Activated CD8-positive, alpha-beta memory T cell treated with anti-CD3 and anti-CD28 coated beads for 48 hours (primary cell): ENCODE measurements at regions not wholly inside any gene's neighbourhood (a gene's known extent, or its start where the extent isn't known, plus 50 kb on each side); places are given as distances from the start of the nearest gene placed in this dataset.

Experiments used
- DNase-seq, 3 experiments: peaks; one replicate each; pipeline ENCODE4 v3.0.0-alpha.2; 2020; ENCODE audit warnings: low read depth in 2 of 3, low spot score in 2 of 3

DNA sequence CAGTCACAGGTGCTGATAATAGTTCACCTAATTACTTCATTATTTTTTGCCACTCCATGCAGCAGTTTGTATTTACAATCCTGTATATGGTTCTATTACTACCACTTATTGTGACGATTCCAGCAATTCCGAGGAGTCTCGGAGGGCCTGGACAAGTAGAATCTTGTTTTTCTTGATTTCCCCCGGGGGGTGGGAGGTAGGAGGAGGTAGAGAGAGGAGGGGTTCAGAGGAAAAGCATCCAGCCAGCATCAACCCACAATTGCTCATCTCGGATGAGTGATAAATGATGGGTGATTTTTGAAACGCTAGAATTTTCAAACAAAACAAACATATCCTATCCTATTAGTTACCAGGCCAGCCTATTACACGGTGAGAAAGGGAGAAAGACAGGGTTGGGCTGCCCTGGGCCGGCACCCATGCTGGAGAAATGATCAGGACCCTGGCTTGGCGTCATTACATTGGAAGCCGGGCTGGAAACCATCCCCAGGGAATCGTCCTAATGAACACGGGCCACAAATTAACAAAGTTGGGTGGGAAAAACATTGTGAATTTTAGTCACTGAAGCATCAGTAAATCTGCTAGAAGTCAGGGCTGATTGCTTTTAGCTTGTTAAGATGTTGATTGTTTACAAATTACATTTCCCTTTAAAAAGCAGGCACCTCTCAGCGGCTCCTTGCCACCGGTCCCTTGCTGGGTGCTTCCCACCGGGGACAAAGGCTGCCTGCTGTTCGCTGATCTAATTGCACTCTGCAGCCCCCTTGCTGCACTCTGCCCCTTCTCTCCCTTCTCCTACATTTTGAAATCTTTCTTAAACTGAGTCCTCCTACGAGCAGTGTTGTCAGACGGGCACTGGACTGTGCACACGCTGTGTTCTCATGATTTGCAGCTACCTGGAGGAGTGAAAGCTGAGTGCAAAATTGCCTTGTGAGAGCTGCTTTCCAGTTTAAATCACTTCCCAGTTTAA is 95.5 kb downstream of the FAM204A start:
- no peak for DNase-seq

DNA sequence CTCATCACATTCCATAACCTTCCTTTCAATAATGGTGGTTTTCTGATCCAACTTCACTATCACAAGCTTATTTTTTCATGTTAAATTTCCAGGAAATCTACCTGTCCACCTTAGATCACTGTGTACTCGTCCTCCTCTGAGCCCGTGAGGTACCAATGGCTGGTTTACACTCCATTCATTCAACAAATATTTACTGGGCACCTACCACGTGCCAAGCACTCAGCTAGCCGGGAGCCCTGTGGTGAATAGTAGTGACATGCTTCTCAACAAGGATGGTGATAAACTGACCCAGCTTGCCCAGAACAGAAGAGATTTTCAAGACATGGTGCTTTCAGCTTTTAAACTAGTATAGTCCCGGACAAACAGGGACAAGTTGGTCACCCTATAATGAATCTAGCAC is 98.2 kb downstream of the FAM204A start:
- DNase-seq, result no peak

DNA sequence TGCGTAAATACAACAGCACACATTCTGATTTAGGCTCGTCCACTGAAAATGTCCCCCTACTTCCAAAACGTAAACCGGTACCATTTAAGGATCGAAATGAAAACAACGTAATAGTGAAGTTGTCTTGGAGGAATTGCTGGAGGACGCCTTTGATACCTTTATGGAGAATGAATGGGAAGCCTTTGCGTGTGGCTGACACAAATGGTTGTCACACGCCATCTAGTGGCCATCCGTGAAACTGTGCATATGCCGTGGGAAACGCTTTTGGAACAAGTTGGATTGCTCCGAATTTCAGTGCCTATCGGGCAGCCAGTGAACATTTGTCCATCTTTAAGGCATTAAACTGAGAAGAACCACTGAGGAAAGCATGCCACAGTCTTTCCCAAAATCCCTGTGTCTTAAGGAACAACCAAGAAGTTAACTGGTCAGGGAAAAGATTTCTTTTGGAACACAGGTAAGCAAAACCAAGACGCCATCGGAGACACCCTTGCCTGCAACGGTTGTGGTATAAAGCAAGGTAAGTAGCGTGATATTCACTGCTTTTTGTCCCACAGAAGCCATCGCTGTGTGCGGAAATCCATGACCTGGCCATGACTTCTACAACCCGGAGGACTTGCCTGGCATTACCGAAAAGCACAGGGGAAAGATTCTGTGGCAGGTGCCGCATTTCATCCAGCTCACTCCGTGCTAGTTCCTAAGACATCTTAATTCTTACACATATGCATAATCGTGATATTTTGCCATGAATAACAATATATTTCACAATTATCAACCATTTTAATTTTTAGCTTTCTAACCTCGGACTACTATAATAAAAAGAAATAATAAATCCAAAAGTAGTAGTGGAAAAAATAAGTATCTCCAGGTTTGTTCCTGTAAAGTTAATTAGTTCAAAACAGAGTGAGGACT is 100.6 kb downstream of the FAM204A start:
- peak; percentile 30 to 53 (median 45) for DNase-seq

DNA sequence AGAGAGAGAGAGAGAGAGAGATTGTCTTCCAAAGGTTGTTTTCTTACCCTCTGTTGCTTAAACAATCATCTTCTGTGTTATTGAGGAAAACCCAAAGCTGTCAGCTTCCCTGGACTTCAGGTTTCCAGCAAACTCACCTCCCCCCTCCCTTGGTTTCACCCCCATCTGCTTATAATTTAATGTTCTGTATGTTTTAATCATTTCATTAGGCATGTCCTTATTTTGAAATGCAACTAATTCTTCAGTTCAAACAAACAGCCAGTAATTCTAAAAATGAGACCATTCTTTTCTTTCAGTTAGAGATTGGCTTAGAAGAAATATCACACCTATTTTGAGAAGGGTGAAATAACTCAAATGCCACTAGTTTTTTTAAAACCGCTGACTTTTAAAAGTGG is 102.9 kb downstream of the FAM204A start:
- DNase-seq, result no peak

DNA sequence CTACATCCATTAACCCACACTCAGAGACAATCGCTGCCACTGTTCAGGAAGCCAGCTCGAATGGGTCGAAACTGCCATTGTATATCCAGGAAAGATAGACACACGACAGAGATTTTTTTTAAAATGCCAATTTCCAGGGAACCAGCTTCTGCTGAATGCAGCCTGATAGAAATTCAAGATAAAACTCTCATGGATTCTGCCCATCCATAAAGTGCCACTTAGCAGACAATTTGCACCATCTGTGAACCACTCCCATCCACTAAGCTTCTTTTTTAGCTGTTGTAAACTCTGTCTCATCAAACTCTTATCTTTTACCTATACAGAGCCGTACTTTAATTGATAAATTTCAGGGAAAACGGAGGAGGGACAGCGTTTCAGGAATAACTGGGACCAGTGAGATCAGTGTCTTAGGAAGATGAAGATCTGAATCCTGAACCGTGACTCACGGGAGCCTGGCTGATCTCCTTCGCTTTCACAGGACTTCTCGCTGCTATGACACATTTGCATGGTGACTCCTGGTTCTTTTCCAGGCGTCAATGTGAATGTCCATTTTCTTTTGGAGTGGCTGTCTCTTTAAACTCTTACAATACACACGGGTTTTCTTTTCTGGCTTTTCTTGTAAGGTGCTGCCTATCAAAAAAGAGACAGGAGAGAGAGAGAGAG is 103.4 kb downstream of the FAM204A start:
- DNase-seq, result no peak

DNA sequence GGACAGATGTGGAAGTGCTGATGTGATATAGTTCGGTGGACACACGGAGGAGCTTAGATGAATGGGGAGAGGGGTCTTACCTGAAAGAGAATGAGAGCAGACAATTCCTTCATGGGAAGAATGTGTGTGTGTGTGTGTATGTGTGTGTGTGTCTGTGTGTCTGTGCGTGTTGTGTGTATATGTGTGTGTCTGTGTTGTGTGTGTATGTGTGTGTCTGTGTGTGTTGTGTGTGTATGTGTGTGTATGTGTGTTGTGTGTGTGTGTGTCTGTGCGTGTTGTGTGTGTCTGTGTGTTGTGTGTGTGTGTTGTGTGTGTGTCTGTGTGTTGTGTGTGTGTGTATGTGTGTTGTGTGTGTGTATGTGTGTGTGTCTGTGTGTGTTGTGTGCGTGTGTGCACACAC is 104.2 kb downstream of the FAM204A start:
- no peak for DNase-seq

DNA sequence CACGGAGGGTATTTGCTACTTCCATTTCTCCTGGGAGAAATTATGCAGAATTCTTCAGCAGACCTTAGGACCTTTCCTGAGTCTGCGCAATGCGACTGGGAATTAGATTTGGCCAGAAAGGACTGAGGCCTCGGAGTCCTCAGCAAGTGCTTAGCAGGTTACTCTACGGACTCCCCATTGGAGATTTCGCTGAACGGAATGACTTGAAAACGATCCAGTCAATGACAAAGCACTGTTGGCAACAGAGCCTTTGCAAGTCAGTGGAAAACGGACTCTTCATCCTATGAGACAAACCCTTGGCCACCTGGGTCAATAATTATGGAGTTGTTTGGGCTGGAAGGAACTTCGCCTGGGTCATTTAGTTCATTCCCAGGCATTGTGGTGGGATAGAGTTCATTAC is 107.4 kb downstream of the FAM204A start:
- no peak for DNase-seq

DNA sequence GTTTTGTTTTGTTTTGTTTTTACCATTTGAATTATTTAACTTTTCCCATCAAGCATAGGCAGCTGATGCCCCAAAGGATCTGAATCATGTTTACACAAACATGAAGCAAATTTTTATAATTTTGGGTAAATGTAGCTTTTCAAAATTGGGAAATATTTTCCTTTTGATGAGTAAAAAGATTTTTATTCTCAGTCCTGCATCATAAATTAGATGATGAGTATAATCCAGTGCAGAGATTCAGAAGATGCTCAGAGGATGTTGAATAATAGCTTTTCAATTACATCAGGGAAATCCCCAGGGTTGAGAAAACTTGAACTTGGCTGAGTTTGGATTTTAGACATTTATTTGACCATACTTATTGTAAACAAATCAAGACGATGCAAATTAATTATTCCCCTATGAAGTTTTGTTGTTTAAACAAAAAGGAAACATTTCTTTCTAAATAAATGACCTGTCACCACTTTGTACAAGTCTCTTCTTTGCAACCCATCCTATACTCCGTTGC is 121.7 kb downstream of the FAM204A start:
- no peak for DNase-seq

DNA sequence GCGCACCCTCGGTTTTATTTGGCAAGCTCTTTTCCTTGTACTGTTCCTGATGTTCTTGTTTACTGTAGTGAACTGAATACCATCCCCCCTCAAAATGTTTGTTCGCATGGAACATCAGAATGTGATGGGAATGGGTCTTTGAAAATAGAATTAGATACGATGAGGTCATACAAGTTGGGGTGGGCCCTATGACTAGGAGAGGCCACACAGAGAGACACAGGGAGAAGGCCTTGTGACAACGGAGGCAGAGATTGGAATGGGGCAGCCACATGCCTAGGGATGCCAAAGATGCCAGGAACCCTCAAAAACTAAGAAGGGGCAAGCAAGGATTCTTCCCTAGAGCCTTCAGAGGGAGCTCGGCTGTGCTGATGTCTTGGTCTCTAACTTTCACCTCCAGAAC is 123.6 kb downstream of the FAM204A start:
- DNase-seq, result no peak

DNA sequence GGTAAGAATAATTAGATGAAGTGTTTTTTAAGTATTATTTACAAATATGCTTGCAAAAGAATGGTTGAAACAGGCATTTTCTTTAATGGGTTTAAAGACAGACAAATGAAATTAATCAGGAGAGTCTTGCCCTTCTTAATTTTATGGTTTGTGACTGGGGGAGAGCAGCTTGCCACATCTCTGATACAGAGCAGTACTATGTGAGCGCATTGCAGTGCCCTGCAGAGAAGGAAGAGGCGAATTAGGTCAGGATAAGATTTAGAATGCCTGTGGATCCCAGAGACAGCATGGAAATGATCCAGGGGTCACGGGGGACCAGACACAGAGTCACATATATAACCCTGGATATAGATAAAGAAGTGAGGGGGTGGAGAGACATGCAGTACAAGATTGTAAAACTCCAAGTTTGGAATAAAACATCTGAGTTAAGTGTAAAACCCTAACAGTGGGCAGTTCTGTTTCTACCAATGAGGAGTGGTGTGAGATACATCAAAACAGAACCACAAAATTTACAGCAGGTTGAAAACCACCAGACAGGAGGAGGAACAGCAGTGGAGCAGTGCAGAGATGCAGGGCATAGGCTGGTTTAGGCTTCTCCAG is 125.5 kb downstream of the FAM204A start:
- no peak for DNase-seq

DNA sequence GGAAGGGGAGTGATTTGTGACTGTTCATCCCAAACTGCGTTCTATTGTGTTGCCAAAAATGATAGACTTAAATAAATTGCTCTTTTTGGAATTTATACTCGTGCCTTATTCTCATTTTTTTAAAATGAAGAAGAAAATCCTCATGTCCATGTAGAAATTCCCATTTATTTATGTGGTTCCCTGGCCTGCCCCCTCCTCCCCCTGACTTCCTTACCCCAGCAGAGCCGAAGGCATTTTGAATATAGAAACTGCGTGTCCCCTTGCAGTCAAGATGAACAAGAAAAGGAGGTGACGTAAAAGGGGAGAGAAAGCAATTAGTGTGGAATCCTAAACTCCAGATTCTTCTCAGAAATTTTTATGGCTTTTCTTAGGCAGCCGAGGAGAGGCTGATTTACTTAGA is 126.1 kb downstream of the FAM204A start:
- DNase-seq, result no peak

DNA sequence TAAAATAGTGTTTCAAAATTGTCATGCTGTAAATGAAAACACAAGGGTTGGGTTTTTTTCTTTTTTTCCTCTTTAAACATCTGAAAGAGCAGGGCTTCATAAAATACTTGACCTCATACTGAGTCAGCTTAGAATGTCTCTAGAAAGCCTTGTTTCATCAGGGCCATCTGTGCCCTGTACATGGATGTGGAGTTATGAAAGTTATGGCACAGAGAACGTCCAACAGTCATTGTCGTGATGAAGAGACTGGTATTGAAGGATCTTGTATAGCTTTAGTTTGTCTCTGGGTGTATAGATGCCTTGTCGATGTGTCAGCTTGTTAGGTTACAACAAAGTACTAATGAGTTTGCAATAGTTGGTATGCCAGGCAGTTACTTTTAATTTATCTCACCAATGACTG is 127.3 kb downstream of the FAM204A start:
- DNase-seq, result no peak

DNA sequence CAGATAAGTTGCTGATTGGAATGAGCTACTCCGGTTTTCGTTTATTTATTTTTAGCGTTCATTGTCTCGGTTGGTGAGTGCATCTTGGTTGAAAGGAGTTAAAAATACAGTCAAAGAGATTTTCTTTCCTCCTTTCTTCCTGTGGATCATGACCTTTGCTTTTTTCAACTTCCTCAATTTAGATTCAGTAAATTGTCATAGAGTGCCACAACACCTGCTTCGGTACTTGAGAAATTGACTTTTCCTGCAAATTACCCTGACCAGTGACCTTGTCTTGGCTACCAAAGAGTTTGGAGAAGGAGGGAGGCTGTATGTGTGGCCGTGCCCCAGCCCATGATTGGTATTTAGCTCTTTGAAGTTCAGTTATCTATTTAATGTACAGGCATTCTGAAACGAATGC is 128.7 kb downstream of the FAM204A start:
- no peak for DNase-seq

DNA sequence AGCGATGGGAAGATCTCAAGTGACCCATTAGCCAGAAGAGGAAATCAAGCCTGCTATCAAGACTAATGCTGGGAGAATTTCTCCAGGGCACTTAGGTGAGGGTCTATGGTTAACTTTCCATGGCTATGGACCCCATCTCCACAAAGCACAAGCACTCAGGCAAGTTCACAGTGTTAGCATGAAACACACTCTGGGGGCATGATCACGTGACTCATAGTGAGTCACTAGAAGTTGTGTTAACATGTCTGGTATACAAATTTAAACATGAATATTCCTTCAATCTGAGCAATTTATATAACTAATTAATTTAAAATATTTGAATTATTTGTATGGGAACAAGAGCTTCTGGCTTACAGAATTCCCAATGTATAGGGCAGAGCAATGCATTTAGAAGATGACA is 131.8 kb downstream of the FAM204A start:
- no peak for DNase-seq

DNA sequence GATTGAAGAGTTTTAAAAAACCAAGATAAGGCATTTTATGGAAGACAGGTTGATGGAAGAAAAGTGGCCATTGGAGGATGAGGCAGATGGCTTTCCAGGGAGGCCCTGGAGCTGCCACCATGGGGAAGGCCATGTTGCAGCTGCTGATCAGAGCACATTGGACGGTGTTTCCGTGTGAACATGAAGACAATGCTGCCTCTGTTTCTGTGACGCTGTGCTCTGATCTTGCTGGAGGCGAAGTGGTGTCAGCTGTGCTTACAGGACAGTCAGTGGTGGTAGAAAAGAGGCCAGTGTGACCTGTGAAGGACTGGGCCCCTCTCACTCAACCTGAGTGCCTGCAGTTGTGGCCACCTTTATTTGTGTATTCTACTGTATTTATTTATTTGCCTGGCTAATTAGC is 132.9 kb downstream of the FAM204A start:
- no peak for DNase-seq

DNA sequence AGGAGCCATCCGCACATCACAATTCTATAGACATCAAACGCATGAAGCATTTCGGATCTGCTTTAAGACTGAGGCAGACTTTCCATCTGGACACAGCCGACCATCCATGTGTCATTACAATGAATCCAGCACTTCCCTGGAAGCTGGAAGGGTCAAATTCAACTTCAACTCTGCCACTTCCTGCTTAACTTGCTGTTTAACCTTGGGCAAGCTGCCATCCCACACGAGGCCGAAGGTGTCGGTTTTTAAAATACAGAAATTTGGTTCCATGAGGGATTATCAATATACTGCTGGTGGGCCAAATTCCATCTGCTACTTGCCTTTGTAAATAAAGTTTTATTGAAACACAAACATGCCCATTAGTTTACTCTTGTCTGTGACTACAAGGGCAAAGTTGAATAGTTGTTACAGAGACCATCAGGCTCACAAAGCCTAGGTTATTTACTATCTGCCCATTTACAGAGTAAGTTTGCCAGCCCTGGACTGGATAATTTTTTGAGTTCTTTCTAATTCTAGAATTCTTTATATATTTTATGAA is 134.6 kb downstream of the FAM204A start:
- no peak for DNase-seq

DNA sequence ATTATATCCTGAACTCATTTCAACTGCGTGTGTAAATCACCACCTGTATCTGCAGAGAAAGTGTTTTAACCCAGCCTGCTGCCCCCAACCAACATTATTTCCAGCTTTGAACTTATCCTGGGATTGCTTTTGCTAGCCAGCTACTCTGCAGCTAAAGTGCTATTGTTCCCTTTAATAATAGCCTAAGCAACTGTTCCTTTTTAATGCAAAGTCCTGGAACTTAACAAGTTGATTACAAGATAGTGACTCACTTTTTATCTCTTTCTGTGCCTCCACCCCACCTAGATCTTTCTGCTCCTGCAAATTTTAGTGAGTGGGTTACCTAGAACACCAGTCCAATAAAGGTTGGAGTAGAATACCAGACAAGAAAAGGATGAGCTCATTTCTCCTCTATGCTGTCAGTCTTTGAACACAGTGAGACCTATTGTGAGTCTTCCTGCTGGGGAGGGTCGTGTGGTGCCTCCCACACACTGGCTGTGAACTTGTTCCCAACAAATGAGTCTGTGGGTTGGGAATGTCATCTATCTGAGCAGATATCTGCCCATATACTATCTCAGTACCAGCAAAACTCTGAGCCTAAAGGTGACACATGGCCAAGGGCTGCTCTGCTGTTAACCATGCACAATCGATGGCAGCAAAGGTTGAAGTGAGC is 137.7 kb downstream of the FAM204A start:
- DNase-seq, result no peak

DNA sequence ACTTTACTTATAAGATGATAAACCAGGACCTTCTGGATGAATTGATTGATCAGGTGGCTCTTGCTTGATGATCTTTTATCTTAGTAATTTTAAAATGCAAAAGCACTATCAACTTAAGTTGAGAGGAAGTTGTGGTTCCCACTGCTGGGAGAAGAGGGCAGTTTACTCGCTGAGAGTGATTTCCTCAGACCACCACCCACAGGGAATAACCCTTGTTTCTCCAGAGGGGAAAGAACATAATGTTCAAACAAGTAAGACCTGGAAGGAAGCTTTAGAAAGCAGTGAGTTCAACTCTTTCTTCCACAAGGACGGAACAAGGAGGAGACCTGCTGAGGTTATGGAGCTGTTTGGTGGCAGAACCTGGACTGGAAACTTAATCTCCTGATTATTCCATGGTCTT is 138.7 kb downstream of the FAM204A start:
- no peak for DNase-seq

DNA sequence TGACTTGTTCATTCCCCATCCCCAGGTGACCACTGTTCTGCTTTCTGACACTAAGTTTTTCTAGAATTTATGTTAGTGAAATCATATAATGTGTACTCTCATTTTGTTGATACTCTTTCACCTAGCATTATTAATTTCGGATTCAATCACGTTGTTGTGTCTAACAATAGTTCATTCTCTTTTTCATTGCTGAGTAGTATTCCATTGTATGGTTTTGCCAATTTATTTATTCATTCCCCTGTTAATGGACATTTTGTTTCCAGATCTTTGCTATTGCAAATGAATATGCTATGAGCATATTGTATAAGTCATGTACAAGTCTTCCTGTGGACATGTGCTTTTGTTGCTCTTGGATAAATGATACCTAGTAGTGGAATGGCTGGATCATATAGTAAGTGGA is 146.4 kb downstream of the FAM204A start:
- no peak for DNase-seq

DNA sequence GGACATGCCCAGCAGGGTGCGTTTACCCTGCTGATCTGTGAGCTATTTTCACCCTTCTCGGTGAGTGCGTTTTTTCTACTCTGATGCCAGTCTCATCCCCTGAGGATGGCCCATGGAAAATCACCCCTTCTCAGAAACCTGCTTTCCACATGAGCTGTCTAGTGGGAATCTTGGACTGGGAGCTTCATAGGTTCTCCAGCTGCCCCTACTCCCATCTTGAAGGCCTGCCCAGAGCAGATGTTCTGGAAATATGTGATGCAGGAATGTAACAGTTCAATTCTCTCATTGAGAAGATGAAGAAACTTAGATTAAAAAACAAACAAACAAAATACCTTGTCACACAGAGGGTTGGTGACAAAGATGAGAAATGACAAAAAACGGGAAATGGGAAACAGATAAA is 146.9 kb upstream of the RAB11FIP2 start:
- DNase-seq, result no peak
